HEK293T (cell line): ENCODE measurements at regions not wholly inside any gene's neighbourhood (a gene's known extent, or its start where the extent isn't known, plus 50 kb on each side); places are given as distances from the start of the nearest gene placed in this dataset.

Experiments used
- ARNT ChIP-seq: fragments of 450-650 bp; IDR thresholded peaks from 2 replicates; pipeline ENCODE4 v1.6.1; 2017; ENCODE audit warnings: mild to moderate bottlenecking
- BHLHE40 ChIP-seq: fragments of 450-650 bp; IDR thresholded peaks from 2 replicates; pipeline ENCODE4 v1.6.1; 2016; ENCODE audit warnings: mild to moderate bottlenecking, moderate library complexity, borderline replicate concordance
- ELF4 ChIP-seq: fragments of 450-650 bp; IDR thresholded peaks from 2 replicates; pipeline ENCODE4 v1.6.1; 2017; ENCODE audit warnings: antibody characterized with exemption
- FOXA1 ChIP-seq: fragments of 450-650 bp; IDR thresholded peaks from 2 replicates; pipeline ENCODE4 v1.6.1; 2016; ENCODE audit warnings: mild to moderate bottlenecking
- HDGF ChIP-seq: fragments of 450-650 bp; IDR thresholded peaks from 2 replicates; pipeline ENCODE4 v1.6.1; 2017; ENCODE audit warnings: antibody characterized with exemption, borderline replicate concordance
- LEF1 ChIP-seq: fragments of 450-650 bp; IDR thresholded peaks from 2 replicates; pipeline ENCODE4 v1.6.1; 2017; ENCODE audit warnings: mild to moderate bottlenecking, borderline replicate concordance
- SP1 ChIP-seq: fragments of 450-650 bp; IDR thresholded peaks from 2 replicates; pipeline ENCODE4 v1.6.1; 2017
- SUZ12 ChIP-seq: fragments of 450-650 bp; IDR thresholded peaks from 2 replicates; pipeline ENCODE4 v1.6.1; 2016; ENCODE audit warnings: mild to moderate bottlenecking
- TARDBP ChIP-seq: fragments of 450-650 bp; IDR thresholded peaks from 2 replicates; pipeline ENCODE4 v1.6.1; 2016
- ZNF384 ChIP-seq: fragments of 450-650 bp; IDR thresholded peaks from 2 replicates; pipeline ENCODE4 v1.6.1; 2016
- TF ChIP-seq, protein P1 (sequence below): fragments of 450-650 bp; IDR thresholded peaks from 2 replicates; pipeline ENCODE4 v1.6.1; 2016

DNA sequence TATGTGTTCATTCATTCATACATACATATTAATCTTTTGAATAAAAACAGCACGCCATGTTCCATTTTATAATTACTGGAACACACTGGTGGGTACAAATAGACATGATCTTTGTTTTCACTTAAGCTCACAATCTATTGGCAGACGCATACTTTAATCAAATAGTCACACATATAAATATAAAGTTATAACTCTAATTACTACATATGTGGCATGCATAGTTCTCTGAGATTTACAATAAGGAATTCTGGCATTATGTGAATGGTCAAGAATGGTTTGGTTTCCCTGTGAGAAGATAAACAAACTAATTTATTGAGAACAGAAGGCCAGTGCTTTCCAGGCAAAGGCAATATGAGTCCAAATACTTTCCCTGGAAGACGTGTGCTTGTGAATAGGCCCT, 576.2 kb downstream of the CDH8 start:
- TF ChIP-seq SP1 (no peak), FOXA1 (no peak), HDGF (no peak), ELF4 (no peak), SUZ12 (no peak), LEF1 (no peak), BHLHE40 (no peak), ARNT (no peak), ZNF384 (no peak), TARDBP (no peak)
- TF ChIP-seq, protein P1, sequence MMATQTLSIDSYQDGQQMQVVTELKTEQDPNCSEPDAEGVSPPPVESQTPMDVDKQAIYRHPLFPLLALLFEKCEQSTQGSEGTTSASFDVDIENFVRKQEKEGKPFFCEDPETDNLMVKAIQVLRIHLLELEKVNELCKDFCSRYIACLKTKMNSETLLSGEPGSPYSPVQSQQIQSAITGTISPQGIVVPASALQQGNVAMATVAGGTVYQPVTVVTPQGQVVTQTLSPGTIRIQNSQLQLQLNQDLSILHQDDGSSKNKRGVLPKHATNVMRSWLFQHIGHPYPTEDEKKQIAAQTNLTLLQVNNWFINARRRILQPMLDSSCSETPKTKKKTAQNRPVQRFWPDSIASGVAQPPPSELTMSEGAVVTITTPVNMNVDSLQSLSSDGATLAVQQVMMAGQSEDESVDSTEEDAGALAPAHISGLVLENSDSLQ = no peak
